ENCODE measurements at regions not wholly inside any gene's neighbourhood (a gene's known extent, or its start where the extent isn't known, plus 50 kb on each side); places are given as distances from the start of the nearest gene placed in this dataset.
A peak's percentile ranks its signal among the peaks of the same experiment; 100 is the strongest.
"Not testable (repeated sequence)": the region's sequence is repeated elsewhere in the genome, so short reads cannot be mapped to it uniquely, and the experiment has no call there.

DNA sequence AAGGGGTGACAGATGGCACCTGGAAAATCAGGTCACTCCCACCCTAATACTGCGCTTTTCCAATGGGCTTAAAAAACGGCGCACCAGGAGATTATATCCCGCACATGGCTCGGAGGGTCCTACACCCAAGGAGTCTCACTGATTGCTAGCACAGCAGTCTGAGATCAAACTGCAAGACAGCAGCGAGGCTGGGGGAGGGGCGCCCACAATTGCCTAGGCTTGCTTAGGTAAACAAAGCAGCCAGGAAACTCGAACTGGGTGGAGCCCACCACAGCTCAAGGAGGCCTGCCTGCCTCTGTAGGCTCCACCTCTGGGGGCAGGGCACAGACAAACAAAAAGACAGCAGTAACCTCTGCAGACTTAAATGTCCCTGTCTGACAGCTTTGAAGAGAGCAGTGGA lies 205.7 kb upstream of the HTR1E start:
- DNase-seq: not testable (repeated sequence)

DNA sequence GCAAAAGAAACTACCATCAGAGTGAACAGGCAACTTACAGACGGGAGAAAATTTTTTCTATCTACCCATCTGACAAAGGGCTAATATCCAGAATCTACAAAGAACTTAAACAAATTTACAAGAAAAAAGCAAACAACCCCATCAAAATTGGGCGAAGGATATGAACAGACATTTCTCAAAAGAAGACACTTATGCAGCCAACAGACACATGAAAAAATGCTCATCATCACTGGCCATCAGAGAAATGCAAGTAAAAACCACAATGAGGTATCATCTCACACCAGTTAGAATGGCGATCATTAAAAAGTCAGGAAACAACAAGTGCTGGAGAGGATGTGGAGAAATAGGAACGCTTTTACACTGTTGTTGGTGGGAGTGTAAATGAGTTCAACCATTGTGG lies 206.6 kb upstream of the HTR1E start:
- not testable (repeated sequence) for DNase-seq

DNA sequence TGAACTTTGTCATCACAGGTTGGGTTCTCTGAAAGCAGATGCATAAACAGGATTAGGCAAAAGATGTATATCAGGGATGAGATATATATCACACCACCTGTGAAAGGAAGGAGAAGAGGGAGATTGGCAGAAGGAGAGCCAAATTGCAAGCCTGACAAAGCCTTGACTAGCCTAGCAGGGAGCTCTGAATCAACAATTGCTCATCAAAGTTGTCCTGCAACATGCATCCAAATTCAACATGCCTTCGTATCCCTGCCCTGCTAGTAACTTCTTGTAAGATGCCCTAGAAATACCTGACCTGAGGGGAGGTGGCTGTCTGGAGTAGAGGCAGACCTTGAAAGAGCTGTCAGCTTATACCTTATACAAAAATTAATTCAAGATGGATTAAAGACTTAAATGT lies 207.1 kb upstream of the HTR1E start:
- no peak for DNase-seq

DNA sequence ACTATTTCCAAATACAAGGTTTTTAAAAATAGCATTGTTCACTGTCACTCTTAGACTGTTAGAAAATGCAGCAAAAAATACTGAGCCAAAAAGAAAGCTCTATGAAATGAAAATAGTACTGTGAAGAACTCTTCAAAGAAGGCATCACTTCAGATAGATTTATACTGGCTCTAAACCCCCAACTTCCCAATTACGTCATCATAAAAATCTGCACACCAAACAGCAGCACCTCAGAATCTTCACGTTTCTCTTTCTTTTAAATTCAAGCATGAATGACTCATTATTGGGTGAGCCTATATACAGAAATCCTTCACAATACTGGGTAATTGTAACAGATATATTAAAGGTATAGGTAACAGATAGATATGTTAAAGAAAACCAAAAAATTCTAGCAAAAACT lies 208.4 kb upstream of the HTR1E start:
- no peak for DNase-seq

DNA sequence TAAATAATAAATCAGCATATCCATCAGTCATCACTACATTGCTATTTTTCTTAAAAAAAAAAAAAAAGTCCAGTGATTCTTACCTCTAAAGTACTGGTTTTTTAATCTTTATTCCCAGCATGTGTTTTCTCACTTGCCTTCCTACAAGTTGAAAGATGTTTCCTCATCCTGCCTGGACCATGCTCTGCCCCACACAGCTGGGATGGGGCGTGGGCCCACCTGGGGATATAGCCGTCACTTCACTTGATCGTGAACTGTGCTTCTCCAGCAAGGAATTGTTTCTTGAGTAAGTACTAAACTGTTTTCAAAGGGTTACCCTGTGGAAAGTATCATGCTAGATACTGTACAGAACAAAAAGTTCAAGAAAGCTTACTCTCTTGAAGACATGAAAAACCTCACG lies 212.6 kb upstream of the HTR1E start:
- no peak for DNase-seq

DNA sequence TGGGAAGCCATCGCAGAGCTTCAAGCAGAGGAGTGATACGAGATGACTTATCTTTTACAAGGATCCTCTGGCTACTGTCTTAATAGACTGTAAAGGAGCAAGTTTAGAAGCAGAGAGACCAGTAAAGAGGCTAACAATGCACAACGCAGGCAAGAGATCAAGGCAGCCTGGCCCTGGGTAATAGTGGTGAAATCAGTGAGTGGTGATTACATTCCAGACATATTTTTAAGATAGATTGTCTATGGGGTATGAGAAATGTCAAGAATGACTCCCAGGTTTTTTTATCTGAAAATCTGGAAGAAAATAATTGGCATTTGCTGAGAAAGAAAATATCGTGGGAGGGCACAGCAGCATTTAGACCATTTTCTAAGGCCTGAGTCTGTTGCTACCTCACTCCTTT lies 213.6 kb upstream of the HTR1E start:
- no peak for DNase-seq

DNA sequence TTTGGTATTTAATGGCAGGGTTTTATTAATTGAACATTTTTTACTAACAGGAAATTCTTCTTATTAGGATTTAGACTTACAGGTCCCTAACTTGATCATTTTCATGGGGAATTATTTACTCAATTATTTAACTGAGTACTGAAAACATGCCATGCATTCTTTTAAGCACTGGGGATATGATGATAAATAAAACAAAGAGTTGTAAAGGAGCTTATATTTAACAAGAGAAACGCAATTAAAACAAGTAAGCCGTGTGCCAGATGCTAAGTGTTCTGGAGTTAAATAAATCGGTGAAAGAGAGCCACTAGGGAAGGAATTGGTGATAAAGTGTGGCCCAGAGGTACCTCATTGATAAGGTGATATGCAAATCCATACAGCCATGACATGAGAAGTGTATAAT lies 214.2 kb upstream of the HTR1E start:
- no peak for DNase-seq

DNA sequence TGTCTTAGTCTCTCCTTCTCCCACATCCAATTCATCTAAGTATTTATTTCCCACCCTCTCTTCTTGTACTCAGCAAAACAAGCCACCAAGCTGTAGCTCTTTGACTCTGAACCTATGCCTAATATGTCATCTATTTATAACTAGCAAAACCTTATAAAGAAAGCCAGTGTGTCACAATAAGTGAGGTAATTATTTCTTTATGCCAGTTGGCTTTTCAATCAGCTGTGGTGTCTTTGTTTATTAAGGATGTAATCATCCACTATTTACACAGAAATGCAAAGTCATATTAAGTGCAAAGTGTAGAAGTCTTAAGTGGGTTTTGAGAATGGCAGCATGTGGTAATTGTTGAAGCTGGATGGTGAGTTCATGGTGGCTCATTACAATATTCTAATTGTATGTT lies 215.2 kb upstream of the HTR1E start:
- peak in 1 of 2 donors; percentile 6 for DNase-seq

DNA sequence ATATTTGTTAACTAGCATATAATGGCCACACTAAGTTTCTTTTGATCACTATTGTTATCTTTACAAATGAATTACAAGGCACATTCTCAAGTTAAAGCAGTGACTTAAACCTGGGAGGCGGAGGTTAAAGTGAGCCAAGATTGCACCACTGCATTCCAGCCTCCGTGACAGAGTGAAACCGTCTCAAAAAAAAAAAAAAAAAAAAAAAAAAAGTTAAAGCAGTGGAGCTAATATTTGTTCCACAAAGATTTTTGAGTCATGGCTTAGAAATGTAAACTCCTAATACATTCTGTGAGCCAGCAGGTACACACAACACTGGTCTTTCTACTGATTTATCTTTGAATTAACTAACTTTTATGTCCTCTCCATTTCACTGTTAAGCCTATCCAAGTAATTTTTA lies 221.7 kb upstream of the HTR1E start:
- DNase-seq: no peak

DNA sequence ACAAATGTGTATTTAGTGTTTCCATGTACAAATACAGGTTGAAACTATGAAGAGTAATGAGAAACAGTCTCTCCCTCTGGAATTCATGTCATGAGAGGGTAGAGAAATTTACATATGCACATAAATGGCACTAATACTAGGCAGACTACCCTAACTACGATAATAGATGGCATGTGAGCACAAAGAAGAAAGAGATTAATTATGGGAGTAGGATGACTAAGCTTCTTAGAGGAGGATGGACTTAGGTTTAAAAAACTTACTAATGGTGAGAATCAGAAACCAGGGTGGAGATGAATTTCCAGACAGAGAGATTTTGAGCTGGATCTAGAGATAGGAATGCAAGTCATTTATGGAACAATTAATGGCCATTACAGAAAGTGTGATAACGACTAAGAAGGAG lies 225.3 kb upstream of the HTR1E start:
- DNase-seq: no peak

DNA sequence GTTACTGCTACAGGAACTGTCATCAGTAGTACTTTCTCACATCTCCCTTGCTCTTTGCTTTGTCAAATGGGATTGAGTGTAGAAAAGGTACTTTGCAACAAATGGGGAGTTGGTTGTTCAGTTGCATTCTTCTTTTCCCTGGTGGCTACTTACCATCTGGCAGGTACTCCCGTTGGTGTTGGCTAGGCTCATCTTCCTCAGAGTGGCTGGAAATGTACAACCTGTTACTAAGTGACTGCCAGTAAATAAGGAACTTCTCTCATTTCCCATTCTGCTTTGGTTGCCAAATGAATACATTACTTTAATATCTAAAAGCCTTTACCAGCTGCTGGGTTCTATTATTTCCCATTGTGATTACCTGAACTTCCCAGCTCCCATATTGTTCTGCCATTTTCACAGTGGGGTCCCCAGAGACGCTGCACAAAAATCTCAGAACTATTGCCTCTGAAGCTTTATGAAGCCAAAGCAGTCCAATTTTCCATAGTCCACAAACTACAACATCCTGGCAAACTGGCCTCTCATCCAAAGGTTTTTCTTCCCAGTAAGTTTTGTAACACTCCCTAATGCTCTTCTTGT lies 229.7 kb upstream of the HTR1E start:
- no peak for DNase-seq

DNA sequence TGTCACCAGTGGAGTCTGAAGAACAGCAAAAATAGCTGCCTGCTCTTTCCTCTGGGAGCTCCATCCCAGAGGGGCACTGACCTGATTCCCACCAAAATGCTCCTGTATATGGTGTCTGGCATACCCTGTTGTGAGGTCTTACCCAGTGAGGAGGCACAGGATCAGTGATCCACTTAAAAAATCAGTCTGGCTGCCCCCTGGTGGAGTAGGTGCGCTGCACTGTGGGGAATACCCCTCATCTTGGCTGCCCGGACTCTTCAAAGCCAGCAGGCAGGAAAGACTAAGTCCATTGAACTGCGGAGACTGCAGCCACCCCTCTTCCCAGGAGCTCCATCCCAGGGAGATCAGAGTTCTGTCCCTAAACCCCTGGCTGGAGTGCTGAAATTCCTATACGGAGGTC lies 230.9 kb upstream of the HTR1E start:
- DNase-seq: no peak

DNA sequence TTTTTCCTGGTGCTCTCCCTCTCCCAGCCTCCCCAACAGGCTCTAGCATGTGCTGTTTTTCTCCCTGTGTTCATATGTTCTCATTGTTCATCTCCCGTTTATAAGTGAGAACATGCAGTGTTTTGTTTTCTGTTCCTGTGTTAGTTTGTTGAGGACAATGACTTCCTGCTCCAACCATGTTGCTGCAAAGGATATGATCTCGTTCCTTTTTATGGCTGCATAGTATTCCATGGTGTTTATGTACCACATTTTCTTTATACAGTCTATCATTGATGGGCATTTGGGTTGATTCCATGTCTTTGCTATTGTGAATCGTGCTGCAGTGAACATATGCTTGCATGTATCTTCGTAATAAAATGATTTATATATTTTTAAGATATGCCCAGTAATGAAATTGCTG lies 236.1 kb upstream of the HTR1E start:
- DNase-seq: not testable (repeated sequence)

DNA sequence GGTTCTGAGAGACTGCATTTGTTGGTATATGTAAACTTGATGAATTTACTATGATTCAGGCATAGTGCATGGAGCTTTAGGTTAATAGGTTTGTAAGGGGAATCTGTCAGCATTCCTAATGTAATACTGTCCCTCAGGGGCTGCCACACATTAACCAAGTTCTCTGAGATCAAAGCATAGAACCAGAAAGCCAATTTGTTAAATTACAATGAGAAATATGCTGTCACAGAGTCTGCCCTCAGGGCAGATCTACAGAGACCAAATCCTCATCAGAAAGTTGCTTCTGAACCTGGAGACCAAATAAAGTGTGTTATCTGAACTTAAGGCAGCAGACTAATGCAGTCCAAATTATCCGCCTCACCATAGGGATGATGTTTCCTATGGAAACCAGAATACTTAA lies 250.8 kb upstream of the HTR1E start:
- no peak for DNase-seq

DNA sequence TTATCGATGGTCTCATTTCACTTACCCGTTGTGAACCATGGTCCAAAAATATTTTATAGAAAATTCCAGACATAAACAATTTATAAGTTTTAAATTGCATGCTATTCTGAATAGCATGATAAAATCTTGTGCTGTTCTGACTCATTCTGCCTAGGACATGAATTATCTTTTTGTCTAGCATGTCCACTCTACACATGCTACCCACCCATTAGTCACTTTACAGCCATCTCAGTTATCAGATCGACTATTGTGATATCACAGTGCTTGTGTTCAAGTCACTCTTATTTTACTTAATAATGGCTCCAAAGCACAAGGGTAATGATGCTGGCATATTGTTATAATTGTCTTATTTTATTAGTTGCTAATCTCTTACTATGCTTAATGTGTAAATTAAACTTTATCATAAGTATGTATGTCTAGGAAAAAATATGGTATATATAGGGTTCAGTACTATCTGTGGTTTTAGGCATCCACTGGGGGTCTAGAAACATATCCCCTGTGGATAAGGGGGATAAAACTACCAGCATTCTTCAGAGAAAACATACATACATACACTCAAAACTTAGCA lies 252.0 kb upstream of the HTR1E start:
- DNase-seq: no peak

DNA sequence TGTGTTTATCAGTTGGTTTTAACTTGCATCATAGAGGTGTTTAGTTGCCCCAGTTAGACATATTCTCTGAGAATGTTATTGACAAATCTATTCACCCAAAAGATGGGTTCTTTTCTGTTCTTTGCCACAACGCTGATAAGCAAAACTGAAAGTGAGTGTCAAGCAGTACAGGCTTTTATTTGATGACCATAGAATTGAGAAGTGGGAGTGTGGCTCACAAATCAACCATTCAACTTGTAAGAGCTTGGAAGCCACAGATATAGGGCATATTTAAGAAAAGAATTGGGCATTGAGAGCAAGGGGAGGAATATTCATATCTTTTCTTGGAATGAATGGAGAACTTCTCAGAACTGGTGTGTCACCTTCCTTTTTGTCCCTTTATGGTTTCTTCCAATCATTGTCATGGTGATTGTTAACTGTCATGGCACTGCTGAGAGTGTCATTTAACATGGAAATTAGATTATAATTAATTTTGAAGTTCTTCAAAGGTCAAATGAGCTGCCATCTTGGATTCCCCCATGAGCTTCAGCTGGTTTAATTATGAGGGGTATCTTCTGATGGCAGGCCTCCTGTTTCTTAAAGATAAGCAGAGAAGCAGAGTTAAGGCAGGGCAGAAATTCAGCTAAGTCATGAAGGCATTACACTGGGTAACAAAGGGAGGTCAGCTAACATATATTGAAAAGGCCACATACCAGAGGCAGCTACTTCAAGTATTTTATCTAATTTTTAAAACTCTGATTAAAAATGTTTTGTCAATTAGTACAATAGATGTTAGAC lies 254.0 kb upstream of the HTR1E start:
- DNase-seq: no peak

DNA sequence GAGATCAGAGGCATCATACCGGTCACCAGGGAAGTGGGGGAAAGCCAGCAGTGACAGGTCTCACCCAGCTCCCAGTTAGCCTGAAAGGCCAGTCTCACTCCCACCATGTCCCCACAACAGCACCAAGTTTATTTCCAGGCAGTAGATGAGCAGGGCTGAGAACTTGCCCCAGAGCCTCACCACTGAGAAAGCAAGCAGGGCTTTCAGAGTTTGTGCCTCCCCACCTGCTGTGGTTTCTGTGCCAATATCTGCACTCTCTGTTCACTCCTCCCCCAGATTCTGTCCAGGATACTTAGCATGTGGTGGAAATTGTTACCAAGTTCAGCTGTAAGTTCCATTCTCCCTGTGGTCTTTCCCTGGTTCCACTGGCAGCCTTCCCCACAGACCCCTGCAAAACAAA lies 255.0 kb upstream of the HTR1E start:
- no peak for DNase-seq

DNA sequence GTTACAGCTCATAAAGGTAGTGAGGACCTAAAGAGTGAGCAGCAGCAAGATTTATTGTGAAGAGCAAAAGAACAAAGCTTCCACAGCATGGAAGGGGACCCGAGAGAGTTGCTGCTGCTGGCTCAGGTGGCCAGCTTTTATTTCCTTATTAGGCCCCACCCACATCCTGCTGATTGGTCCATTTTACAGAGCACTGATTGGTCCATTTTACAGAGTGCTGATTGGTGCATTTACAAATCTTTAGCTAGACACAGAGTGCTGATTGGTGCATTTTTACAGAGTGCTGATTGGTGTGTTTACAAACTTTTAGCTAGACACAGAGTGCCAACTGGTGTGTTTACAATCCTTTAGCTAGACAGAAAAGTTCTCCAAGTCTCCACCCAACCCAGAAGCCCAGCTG lies 256.2 kb upstream of the HTR1E start:
- DNase-seq: not testable (repeated sequence)

DNA sequence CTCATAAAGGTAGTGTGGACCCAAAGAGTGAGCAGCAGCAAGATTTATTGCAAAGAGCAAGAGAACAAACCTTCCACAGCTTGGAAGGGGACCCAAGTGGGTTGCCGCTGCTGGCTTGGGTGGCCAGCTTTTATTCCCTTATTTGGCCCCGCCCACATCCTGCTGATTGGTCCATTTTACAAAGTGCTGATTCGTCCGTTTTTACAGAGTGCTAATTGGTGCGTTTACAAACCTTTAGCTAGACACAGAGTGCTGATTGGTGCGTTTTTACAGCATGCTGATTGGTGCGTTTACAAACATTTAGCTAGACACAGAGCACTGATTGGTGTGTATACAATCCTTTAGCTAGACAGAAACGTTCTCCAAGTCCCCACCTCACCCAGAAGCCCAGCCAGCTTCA lies 265.2 kb upstream of the HTR1E start:
- DNase-seq: not testable (repeated sequence)

DNA sequence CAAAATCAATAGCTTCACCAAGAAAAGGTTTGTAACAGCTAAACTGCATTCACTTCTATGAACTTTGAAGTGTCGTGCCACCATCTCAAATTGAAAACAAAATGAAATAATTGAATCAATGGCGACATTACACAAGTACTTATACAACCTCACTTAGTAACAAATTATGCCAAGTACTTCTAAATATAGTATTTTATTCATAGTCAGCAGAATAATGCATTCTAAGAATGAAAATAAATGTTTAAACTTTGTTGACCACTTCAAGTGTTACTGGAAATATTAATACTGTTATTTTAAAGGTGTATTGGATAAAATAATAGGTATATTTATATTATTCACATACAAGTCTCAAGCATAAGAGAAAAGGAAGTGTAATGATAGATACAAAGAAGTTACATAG lies 280.1 kb upstream of the HTR1E start:
- DNase-seq: no peak

DNA sequence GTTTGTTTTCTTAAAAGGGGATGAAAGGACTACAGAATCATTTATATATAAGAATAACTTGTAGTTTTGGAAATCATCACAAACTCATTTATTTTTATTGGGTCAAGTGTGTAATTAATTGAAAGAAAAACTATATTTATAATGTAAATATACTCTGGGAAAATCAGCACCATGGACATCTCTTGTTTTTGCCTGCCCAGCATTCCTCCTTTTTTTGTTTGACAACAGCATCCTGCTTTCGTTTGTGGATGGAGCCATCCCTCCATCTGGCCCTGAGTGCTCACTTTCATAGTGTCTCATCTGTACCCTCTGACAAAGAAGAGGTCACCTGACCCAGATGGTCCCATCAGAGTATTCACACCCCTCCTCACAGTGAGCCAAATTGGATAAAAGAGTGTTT lies 308.2 kb upstream of the HTR1E start:
- no peak for DNase-seq

DNA sequence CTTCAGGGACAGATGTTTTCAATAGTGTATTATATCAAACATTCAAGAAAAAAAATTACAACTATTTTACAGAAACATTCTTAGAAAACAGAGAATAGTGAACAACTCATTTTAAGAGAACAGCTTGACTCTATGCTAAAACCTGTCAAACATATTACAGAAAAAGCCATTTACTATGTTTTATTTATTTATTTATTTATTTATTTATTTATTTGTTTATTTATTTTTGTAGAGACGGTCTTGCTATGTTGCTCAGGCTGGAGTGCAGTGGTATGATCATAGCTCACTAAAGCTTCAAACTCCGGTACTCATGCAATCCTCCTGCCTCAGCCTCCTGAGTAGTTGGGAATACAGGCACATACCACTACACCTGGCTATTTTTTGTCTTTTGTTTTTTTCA lies 317.9 kb upstream of the HTR1E start:
- DNase-seq: no peak

DNA sequence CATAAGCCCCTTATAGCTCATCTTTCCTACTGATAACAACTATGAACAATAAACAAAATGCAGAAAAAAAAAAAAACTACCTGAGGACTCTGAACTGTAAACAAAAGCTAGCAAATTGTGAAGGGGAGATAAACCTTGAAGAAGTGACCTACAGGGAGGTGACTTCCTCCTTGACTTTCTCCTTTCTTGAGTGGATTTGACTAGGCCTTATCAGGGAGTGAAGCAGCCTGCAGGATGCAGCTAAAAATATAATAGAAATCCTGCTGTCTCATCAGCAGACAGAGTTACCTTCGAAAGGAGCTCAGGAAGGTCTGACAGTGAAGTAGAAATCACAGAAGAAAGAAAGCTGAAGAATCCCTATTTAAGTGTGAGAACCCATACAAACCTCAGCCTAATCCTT lies 322.0 kb upstream of the HTR1E start:
- DNase-seq: no peak

Measured in right lung (tissue), 2 donors.